GM23338 (cell line): ENCODE measurements at regions not wholly inside any gene's neighbourhood (a gene's known extent, or its start where the extent isn't known, plus 50 kb on each side); places are given as distances from the start of the nearest gene placed in this dataset.

Source experiments
- CTCF ChIP-seq, 2 experiments: fragments of 200-600 bp in 1 of 2; sonication (generic) in 1 of 2; conservative IDR thresholded peaks; 2 replicates each; pipeline versions ENCODE4 v1.5.1 to v1.6.1; 2016 to 2017; ENCODE audit warnings: antibody characterized with exemption in 2 of 2, low read depth in 2 of 2, mild to moderate bottlenecking in 2 of 2, moderate library complexity in 1 of 2
- EZH2 ChIP-seq: fragments of 200-600 bp; sonication (generic); IDR thresholded peaks from one replicate; pipeline ENCODE4 v1.8.0; 2017; ENCODE audit warnings: antibody characterized with exemption, mild to moderate bottlenecking, low read depth; ENCODE audit not compliant: unreplicated experiment

GRCh38 chr15:69826819-69827175, 270.9 kb downstream of the TLE3 start:
- TF ChIP-seq EZH2 = no peak
- TF ChIP-seq CTCF (conservative IDR thresholded peaks at IDR 0.05; ENCODE audit: low read depth in 2 of 2) = no peak
